Kidney capillary endothelial cell (primary cell): ENCODE measurements at regions not wholly inside any gene's neighbourhood (a gene's known extent, or its start where the extent isn't known, plus 50 kb on each side); places are given as distances from the start of the nearest gene placed in this dataset.
"Not testable (repeated sequence)": the region's sequence is repeated elsewhere in the genome, so short reads cannot be mapped to it uniquely, and the experiment has no call there.

Source experiments
- DNase-seq: peaks from one replicate; pipeline ENCODE4 v3.0.0-alpha.2; 2018; ENCODE audit warnings: low spot score

GRCh38 chr6:81340946-81341345 is 411.5 kb downstream of the TENT5A start:
- DNase-seq: no peak

- DNase-seq: no peak
Measured at GRCh38 chr6:81331526-81331925, 421.0 kb downstream of the TENT5A start.

- no peak for DNase-seq
Measured at GRCh38 chr6:81328700-81329099, 423.8 kb downstream of the TENT5A start.

- no peak for DNase-seq
Measured at GRCh38 chr6:81326881-81327561, 425.5 kb downstream of the TENT5A start.

GRCh38 chr6:81309811-81310210 is 442.7 kb downstream of the TENT5A start:
- no peak for DNase-seq

GRCh38 chr6:81308577-81309279 is 443.8 kb downstream of the TENT5A start:
- no peak for DNase-seq

GRCh38 chr6:81307651-81308214 is 444.7 kb downstream of the TENT5A start:
- no peak for DNase-seq

- DNase-seq: peak; percentile 37
Measured at GRCh38 chr6:81304466-81304865, 448.0 kb downstream of the TENT5A start.

GRCh38 chr6:81300961-81301360 is 451.5 kb downstream of the TENT5A start:
- DNase-seq: no peak

- no peak for DNase-seq
Measured at GRCh38 chr6:81298751-81299150, 453.7 kb downstream of the TENT5A start.

- DNase-seq: no peak
Measured at GRCh38 chr6:81295310-81295709, 457.2 kb downstream of the TENT5A start.

GRCh38 chr6:81293896-81294295 is 458.6 kb downstream of the TENT5A start:
- no peak for DNase-seq

GRCh38 chr6:81289229-81289628 is 463.3 kb downstream of the TENT5A start:
- no peak for DNase-seq

GRCh38 chr6:81265106-81265505 is 487.4 kb downstream of the TENT5A start:
- no peak for DNase-seq

- DNase-seq: no peak
Measured at GRCh38 chr6:81263531-81264168, 488.8 kb downstream of the TENT5A start.

GRCh38 chr6:81262656-81263055 is 489.8 kb downstream of the TENT5A start:
- no peak for DNase-seq

- DNase-seq: not testable (repeated sequence)
Measured at GRCh38 chr6:81256223-81256622, 496.3 kb downstream of the TENT5A start.

- no peak for DNase-seq
Measured at GRCh38 chr6:81253821-81254220, 498.7 kb downstream of the TENT5A start.

GRCh38 chr6:81252231-81252630 is 500.2 kb downstream of the TENT5A start:
- no peak for DNase-seq

- no peak for DNase-seq
Measured at GRCh38 chr6:81246200-81246599, 506.3 kb downstream of the TENT5A start.

GRCh38 chr6:81242624-81243023 is 509.9 kb downstream of the TENT5A start:
- DNase-seq: no peak

- peak; percentile 8 for DNase-seq
Measured at GRCh38 chr6:81241126-81242041, 511.1 kb downstream of the TENT5A start.
